K562 (cell line): ENCODE measurements at regions not wholly inside any gene's neighbourhood (a gene's known extent, or its start where the extent isn't known, plus 50 kb on each side); places are given as distances from the start of the nearest gene placed in this dataset.

Experiments
- ATAC-seq: fragments of 200-7000 bp; cut with Tn5 transposase; 3 replicates; pipeline ENCODE4 v1.9.1; 2020; ENCODE audit warnings: moderate library complexity
- BruUV-seq: library from RNA; stranded (reverse); fragments of 400-500 nt; replicated peaks from 2 replicates; lab custom pipeline; 2021; lab: Mats Ljungman, UMichigan
- CTCF ChIA-PET: fragments of 300-600 bp; formaldehyde crosslinking; extraction: SDS; loops from one replicate; lab custom pipeline; 2021; ENCODE audit warnings: low intra/inter-chr PET ratio; lab: Yijun Ruan, JAX
- POLR2A ChIA-PET: fragments of 300-600, 350-650 bp; sonication (Branson Sonifier 250); formaldehyde crosslinking; extraction: SDS; loops from one replicate; lab custom pipeline; 2021; ENCODE audit warnings: antibody characterized with exemption, inconsistent platforms; lab: Yijun Ruan, JAX
- DNase-seq, 4 experiments: peaks; one replicate each; pipeline versions ENCODE4 v3.0.0 to v3.0.0-alpha.2; 2011 to 2018; ENCODE audit warnings: low spot score in 3 of 4, mixed read lengths in 3 of 4; ENCODE audit errors: extremely low read depth in 1 of 4
- FAIRE-seq: peaks from 2 replicates; lab custom pipeline; 2011; peaks lifted over from hg19 to GRCh38; lab: Jason Lieb, UNC
- H2AFZ ChIP-seq: 2 replicates; pipeline ENCODE4 v1.6.0; 2011; ENCODE audit warnings: low read depth, low read length, control low read depth, inconsistent platforms
- H3K27ac ChIP-seq: fragments of 200-600 bp; 3 replicates; pipeline ENCODE4 v1.8.0; 2011; ENCODE audit warnings: low read depth, mild to moderate bottlenecking, control low read depth, inconsistent platforms, low read length, moderate library complexity, mixed read lengths; ENCODE audit errors: extremely low read depth
- H3K27me3 ChIP-seq, 2 experiments: fragments of 300-600 bp in 1 of 2; 2 replicates in 1 of 2; 3 replicates in 1 of 2; pipeline versions ENCODE4 v1.6.0 to v1.8.0; 2011; ENCODE audit warnings: inconsistent platforms in 2 of 2, low read length in 2 of 2, mild to moderate bottlenecking in 1 of 2, mixed read lengths in 1 of 2, moderate library complexity in 1 of 2; ENCODE audit not compliant: control insufficient read depth in 2 of 2, insufficient read depth in 2 of 2
- H3K36me3 ChIP-seq: fragments of 300-600 bp; 3 replicates; pipeline ENCODE4 v1.8.0; 2011; ENCODE audit warnings: mild to moderate bottlenecking, low read length, inconsistent platforms; ENCODE audit not compliant: control insufficient read depth, insufficient read depth
- H3K4me1 ChIP-seq, 2 experiments: fragments of 200-600 bp in 1 of 2; replicated peaks in 1 of 2; 2 replicates in 1 of 2; 3 replicates in 1 of 2; pipeline versions ENCODE4 v1.5.1 to v1.8.0; 2011; ENCODE audit warnings: inconsistent platforms in 2 of 2, low read length in 2 of 2, mild to moderate bottlenecking in 1 of 2, mixed read lengths in 1 of 2, moderate library complexity in 1 of 2; ENCODE audit not compliant: control insufficient read depth in 2 of 2, insufficient read depth in 2 of 2
- H3K4me2 ChIP-seq: 2 replicates; pipeline ENCODE4 v1.6.1; 2011; ENCODE audit warnings: low read length, control low read depth, inconsistent platforms, mixed read lengths; ENCODE audit not compliant: insufficient read depth
- H3K4me3 ChIP-seq: fragments of 200-600 bp; sonication (generic), shearing (Covaris generic); 2 replicates; pipeline ENCODE4 v1.5.1; 2016; ENCODE audit warnings: control low read depth, inconsistent platforms
- H3K79me2 ChIP-seq: fragments of 200-600 bp; 3 replicates; pipeline ENCODE4 v1.8.0; 2011; ENCODE audit warnings: low read length, inconsistent platforms; ENCODE audit not compliant: control insufficient read depth, insufficient read depth
- H3K9ac ChIP-seq, 2 experiments: 2 replicates each; pipeline versions ENCODE4 v1.6.0 to v1.6.1; 2011; ENCODE audit warnings: low read depth in 2 of 2, low read length in 2 of 2, control low read depth in 1 of 2, inconsistent platforms in 1 of 2, mild to moderate bottlenecking in 1 of 2, mixed read lengths in 1 of 2; ENCODE audit not compliant: insufficient read depth in 1 of 2
- H3K9me1 ChIP-seq: one replicate; pipeline ENCODE4 v1.6.0; 2011; ENCODE audit warnings: inconsistent platforms, mild to moderate bottlenecking, low read length, moderate library complexity; ENCODE audit not compliant: control insufficient read depth, insufficient read depth
- H3K9me3 ChIP-seq: replicated peaks from 2 replicates; pipeline ENCODE4 v1.5.1; 2011; ENCODE audit warnings: low read depth, low read length, inconsistent platforms; ENCODE audit not compliant: control insufficient read depth, insufficient read depth
- H4K20me1 ChIP-seq: replicated peaks from 2 replicates; pipeline ENCODE4 v1.6.1; 2011; ENCODE audit warnings: low read length, inconsistent platforms, mixed read lengths; ENCODE audit not compliant: control insufficient read depth, insufficient read depth
- ATF2 ChIP-seq: sonication (generic); formaldehyde crosslinking; IDR thresholded peaks from 2 replicates; pipeline ENCODE4 v1.8.1; 2022; ENCODE audit warnings: missing genetic modification reagents
- CREB5 ChIP-seq: fragments of 250-450 bp; sonication (Bioruptor Pico); IDR thresholded peaks from 2 replicates; pipeline ENCODE4 v1.5.0; 2020; ENCODE audit warnings: mild to moderate bottlenecking
- HDAC8 ChIP-seq: fragments of 450-650 bp; IDR thresholded peaks from 2 replicates; pipeline ENCODE4 v1.6.1; 2016; ENCODE audit warnings: mild to moderate bottlenecking, missing genetic modification characterization, moderate library complexity, missing compliant biosample characterization
- HMGXB4 ChIP-seq: sonication (generic); formaldehyde crosslinking; IDR thresholded peaks from 2 replicates; pipeline ENCODE4 v1.8.1; 2023; ENCODE audit warnings: mild to moderate bottlenecking, missing genetic modification reagents
- in situ Hi-C: fragments of 300-500 bp; cut with MboI; formaldehyde crosslinking; loops from 4 replicates; pipeline ENCODE4 v1.15.0; 2018; ENCODE audit warnings: inconsistent platforms, mixed read lengths
- intact Hi-C: fragments of 100-400 bp; cut with micrococcal nuclease; formaldehyde crosslinking; loops from 2 replicates; pipeline ENCODE4 v1.14.2; 2022

- TF ChIP-seq HMGXB4 (CRISPR knock-in tag) (no peak), CREB5 (no peak), ATF2 (CRISPR knock-in tag) (no peak)
- TF ChIP-seq, all 486 proteins: peak for 15
These were observed 79.5 kb upstream of the HTR4 start (continued) for GRCh38 chr5:148733601-148734438.

- no peak overlapping the region for H3K27ac ChIP-seq
- no peaks in the 10 kb centered on the region for H3K9me1 ChIP-seq
- DNase-seq (no peak), ATAC-seq (no peak), FAIRE-seq (no peak)
- H3K36me3 ChIP-seq = no peaks in the 10 kb centered on the region
- H3K27me3 ChIP-seq = peaks cover 0 to 8% of the 10 kb centered on the region in 2 experiments; a peak in 2 of 5 replicates
- H3K4me3 ChIP-seq = no peak overlapping the region
- no peak overlapping the region for H2AFZ ChIP-seq
- ChIA-PET CTCF (interaction anchor here (0.5 to 4.1 kb wide), 7 partner anchors 71 to 556 kb away, joined by 3 to 22 read pairs (median 5); no protein-coding TSS in a partner anchor), POLR2A (no interaction called here)
- intact Hi-C loops = loop anchor here (5.0 to 10.0 kb wide), 3 partner anchors 440 to 850 kb away; no protein-coding TSS in a partner anchor
- H3K9me3 ChIP-seq = no peaks in the 10 kb centered on the region
- TF ChIP-seq HDAC8 = no peak
- H4K20me1 ChIP-seq = no peaks in the 10 kb centered on the region
- H3K9ac ChIP-seq = no peak overlapping the region
- in situ Hi-C loops = loop anchor here (5.0 to 10.0 kb wide), 3 partner anchors 230 to 557 kb away; no protein-coding TSS in a partner anchor
- BruUV-seq = no TSS peak
- no peak overlapping the region for H3K4me2 ChIP-seq
- H3K79me2 ChIP-seq = no peaks in the 10 kb centered on the region
- H3K4me1 ChIP-seq = peaks cover 0 to 21% of the 10 kb centered on the region in 2 experiments; a peak in 3 of 5 replicates
These were observed 80.2 kb upstream of the HTR4 start for GRCh38 chr5:148734518-148734917.
